ENCODE measurements at regions not wholly inside any gene's neighbourhood (a gene's known extent, or its start where the extent isn't known, plus 50 kb on each side); places are given as distances from the start of the nearest gene placed in this dataset.

DNA sequence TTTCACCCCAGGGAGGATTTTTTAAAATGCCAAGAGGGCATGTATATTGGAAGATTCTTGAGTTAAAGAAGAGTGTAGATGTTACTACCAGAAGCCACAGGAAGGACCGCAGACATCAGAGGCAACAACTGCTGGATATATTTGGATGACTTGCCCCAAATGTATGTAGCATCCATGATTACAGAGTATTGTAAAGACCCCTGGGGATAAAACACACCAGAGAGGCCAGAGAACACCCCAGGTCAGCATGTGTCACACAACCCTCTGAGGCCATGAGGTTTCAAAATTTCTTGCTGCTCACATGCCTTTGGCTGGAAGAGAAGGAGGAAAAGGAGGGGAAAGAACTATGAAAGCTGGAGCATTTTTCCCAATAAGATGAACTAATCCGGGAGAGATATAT lies 108.0 kb upstream of the LSM8 start:
- TF ChIP-seq, protein P1, sequence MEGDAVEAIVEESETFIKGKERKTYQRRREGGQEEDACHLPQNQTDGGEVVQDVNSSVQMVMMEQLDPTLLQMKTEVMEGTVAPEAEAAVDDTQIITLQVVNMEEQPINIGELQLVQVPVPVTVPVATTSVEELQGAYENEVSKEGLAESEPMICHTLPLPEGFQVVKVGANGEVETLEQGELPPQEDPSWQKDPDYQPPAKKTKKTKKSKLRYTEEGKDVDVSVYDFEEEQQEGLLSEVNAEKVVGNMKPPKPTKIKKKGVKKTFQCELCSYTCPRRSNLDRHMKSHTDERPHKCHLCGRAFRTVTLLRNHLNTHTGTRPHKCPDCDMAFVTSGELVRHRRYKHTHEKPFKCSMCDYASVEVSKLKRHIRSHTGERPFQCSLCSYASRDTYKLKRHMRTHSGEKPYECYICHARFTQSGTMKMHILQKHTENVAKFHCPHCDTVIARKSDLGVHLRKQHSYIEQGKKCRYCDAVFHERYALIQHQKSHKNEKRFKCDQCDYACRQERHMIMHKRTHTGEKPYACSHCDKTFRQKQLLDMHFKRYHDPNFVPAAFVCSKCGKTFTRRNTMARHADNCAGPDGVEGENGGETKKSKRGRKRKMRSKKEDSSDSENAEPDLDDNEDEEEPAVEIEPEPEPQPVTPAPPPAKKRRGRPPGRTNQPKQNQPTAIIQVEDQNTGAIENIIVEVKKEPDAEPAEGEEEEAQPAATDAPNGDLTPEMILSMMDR (IDR thresholded peaks at IDR 0.05; ENCODE audit: low read depth, low read length, missing input control) = no peak
- TF ChIP-seq TAF1 (conservative IDR thresholded peaks at IDR 0.05) (no peak), SP1 (IDR thresholded peaks at IDR 0.05) (no peak), RAD21 (IDR thresholded peaks at IDR 0.05) (no peak), GABPA (IDR thresholded peaks at IDR 0.05 in 1 of 2, conservative IDR thresholded peaks at IDR 0.05 in 1 of 2) (no peak), HNF4A (conservative IDR thresholded peaks at IDR 0.05) (no peak), YY1 (IDR thresholded peaks at IDR 0.05) (no peak), EGR1 (IDR thresholded peaks at IDR 0.05; ENCODE audit: low read depth in 2 of 2) (no peak)
- TF ChIP-seq, protein P2, sequence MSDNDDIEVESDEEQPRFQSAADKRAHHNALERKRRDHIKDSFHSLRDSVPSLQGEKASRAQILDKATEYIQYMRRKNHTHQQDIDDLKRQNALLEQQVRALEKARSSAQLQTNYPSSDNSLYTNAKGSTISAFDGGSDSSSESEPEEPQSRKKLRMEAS (IDR thresholded peaks at IDR 0.05) = no peak
- TF ChIP-seq, protein P3, sequence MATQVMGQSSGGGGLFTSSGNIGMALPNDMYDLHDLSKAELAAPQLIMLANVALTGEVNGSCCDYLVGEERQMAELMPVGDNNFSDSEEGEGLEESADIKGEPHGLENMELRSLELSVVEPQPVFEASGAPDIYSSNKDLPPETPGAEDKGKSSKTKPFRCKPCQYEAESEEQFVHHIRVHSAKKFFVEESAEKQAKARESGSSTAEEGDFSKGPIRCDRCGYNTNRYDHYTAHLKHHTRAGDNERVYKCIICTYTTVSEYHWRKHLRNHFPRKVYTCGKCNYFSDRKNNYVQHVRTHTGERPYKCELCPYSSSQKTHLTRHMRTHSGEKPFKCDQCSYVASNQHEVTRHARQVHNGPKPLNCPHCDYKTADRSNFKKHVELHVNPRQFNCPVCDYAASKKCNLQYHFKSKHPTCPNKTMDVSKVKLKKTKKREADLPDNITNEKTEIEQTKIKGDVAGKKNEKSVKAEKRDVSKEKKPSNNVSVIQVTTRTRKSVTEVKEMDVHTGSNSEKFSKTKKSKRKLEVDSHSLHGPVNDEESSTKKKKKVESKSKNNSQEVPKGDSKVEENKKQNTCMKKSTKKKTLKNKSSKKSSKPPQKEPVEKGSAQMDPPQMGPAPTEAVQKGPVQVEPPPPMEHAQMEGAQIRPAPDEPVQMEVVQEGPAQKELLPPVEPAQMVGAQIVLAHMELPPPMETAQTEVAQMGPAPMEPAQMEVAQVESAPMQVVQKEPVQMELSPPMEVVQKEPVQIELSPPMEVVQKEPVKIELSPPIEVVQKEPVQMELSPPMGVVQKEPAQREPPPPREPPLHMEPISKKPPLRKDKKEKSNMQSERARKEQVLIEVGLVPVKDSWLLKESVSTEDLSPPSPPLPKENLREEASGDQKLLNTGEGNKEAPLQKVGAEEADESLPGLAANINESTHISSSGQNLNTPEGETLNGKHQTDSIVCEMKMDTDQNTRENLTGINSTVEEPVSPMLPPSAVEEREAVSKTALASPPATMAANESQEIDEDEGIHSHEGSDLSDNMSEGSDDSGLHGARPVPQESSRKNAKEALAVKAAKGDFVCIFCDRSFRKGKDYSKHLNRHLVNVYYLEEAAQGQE (IDR thresholded peaks at IDR 0.05) = no peak

Measured in liver (tissue), 3 donors.